OCI-LY3 (cell line): ENCODE measurements at regions not wholly inside any gene's neighbourhood (a gene's known extent, or its start where the extent isn't known, plus 50 kb on each side); places are given as distances from the start of the nearest gene placed in this dataset.

Experiments used
- H2AFZ ChIP-seq: fragments of 200-600, 300-600 bp; shearing (Covaris generic); 2 replicates; pipeline ENCODE4 v1.6.0; 2014; ENCODE audit warnings: antibody characterized with exemption, low read depth, low read length
- H3K27ac ChIP-seq: fragments of 200-600, 300-600 bp; sonication (generic); 2 replicates; pipeline ENCODE4 v1.5.1; 2014; ENCODE audit warnings: mild to moderate bottlenecking, low read length, moderate library complexity, mixed read lengths
- H3K27me3 ChIP-seq: fragments of 200-600, 300-600 bp; sonication (generic); 2 replicates; pipeline ENCODE4 v1.6.1; 2014; ENCODE audit warnings: low read depth, low read length, mixed read lengths
- H3K36me3 ChIP-seq: fragments of 200-600, 300-600 bp; sonication (generic); replicated peaks from 2 replicates; pipeline ENCODE3; 2014; ENCODE audit warnings: low read depth, low read length, mixed read lengths
- H3K4me1 ChIP-seq: fragments of 300-600, 200-600 bp; sonication (generic); 2 replicates; pipeline ENCODE4 v1.6.1; 2014; ENCODE audit warnings: low read length, mixed read lengths
- H3K4me2 ChIP-seq: fragments of 200-600, 300-600 bp; sonication (generic); 2 replicates; pipeline ENCODE4 v1.6.1; 2014; ENCODE audit warnings: low read length, mixed read lengths
- H3K4me3 ChIP-seq: fragments of 300-600, 200-600 bp; sonication (generic); 2 replicates; pipeline ENCODE4 v1.5.1; 2014; ENCODE audit warnings: antibody characterized with exemption, mild to moderate bottlenecking, low read length, moderate library complexity
- H3K79me2 ChIP-seq: fragments of 300-600, 200-600 bp; shearing (Covaris generic); 2 replicates; pipeline ENCODE4 v1.6.1; 2014; ENCODE audit warnings: mild to moderate bottlenecking, low read length, mixed read lengths
- H3K9ac ChIP-seq: fragments of 300-600, 200-600 bp; shearing (Covaris generic); 2 replicates; pipeline ENCODE4 v1.6.0; 2014; ENCODE audit warnings: mild to moderate bottlenecking, low read length, moderate library complexity
- H3K9me3 ChIP-seq: fragments of 200-600, 300-600 bp; shearing (Covaris generic); 2 replicates; pipeline ENCODE4 v1.6.1; 2014; ENCODE audit warnings: low read length, mixed read lengths; ENCODE audit not compliant: insufficient read depth
- H4K20me1 ChIP-seq: fragments of 200-600, 300-600 bp; sonication (generic); 2 replicates; pipeline ENCODE4 v1.6.1; 2016; ENCODE audit warnings: low read length, mixed read lengths; ENCODE audit not compliant: insufficient read depth
- EZH2phosphoT487 ChIP-seq: fragments of 200-600 bp; shearing (Covaris generic); IDR thresholded peaks from 2 replicates; pipeline ENCODE4 v1.6.1; 2018; ENCODE audit warnings: antibody characterized with exemption, mixed run types, low read depth
- TF ChIP-seq, protein P1 (sequence below): fragments of 200-600, 300-600 bp; sonication (generic); IDR thresholded peaks from 2 replicates; pipeline ENCODE4 v1.5.1; 2014; ENCODE audit warnings: antibody characterized with exemption, low read length, low read depth

DNA sequence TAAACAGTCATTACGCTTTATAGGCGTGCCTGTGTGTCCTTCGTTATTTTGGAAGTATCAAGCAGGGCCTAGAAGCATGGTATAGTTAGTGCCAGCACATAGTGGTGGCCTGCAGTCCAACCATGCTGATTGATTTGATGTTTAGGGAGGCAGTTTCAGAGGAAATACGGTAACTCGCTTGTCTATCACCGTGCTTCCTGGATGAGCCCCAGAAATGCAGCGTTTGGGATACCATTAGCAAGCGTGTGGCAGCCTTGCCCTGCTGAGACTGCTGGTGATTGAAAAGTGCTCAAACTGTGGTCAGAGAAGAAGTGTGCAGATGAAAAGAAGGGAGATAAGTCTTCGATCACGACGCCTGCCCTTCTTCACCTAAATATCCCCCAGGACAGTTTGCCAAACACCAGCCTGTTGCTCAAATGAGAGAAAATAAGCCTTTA lies 158.4 kb downstream of the CHIC2 start:
- Histone ChIP-seq H2AFZ (peak overlapping the region; percentile 79), H3K9ac (peak overlapping the region; percentile 23; the same call in 1 of the 2 replicates), H3K4me1 (peaks cover 8% of the 10 kb centered on the region; the same call in 1 of the 2 replicates), H3K27ac (no peak overlapping the region), H3K27me3 (peaks cover 10% of the 10 kb centered on the region), H3K79me2 (no peaks in the 10 kb centered on the region), H4K20me1 (no peaks in the 10 kb centered on the region), H3K4me3 (peak overlapping the region; percentile 73), H3K36me3 (no peaks in the 10 kb centered on the region), H3K4me2 (peak overlapping the region; percentile 73), H3K9me3 (no peaks in the 10 kb centered on the region)
- no peak for TF ChIP-seq EZH2phosphoT487
- TF ChIP-seq, protein P1, sequence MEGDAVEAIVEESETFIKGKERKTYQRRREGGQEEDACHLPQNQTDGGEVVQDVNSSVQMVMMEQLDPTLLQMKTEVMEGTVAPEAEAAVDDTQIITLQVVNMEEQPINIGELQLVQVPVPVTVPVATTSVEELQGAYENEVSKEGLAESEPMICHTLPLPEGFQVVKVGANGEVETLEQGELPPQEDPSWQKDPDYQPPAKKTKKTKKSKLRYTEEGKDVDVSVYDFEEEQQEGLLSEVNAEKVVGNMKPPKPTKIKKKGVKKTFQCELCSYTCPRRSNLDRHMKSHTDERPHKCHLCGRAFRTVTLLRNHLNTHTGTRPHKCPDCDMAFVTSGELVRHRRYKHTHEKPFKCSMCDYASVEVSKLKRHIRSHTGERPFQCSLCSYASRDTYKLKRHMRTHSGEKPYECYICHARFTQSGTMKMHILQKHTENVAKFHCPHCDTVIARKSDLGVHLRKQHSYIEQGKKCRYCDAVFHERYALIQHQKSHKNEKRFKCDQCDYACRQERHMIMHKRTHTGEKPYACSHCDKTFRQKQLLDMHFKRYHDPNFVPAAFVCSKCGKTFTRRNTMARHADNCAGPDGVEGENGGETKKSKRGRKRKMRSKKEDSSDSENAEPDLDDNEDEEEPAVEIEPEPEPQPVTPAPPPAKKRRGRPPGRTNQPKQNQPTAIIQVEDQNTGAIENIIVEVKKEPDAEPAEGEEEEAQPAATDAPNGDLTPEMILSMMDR: no peak

DNA sequence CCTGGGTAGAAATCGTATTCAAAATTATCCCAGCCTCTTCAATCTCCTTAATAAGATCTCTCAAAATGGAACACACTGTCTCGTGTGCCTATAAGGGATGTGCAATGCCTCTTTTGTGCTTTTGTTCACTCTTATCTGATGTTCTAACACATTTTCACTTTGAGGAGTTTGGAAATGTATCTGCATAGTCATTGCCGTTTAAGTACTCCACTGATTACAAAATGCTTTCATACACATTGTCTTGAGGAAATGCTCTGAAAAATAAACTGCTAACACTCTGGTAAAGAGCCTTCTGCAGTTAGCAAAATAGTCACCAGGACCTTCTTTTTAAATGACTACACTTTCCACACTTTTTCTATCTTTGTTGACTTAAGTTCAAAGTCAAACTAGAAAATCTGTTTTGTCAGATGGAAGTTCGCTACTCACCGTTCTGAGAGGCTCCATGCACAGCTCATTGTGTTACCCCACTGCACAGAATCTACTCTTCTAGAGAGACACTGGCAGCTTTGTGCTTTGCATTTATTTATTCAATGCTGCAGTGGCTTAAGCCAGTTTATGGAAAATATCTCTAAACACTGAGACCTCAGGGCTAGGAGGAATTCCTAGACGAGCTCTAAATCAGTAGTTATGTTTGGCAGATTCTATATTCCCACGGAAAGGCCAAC lies 159.0 kb downstream of the CHIC2 start:
- Histone ChIP-seq H3K4me2 (peak overlapping the region; percentile 73), H3K9me3 (no peaks in the 10 kb centered on the region), H3K27ac (no peak overlapping the region), H3K36me3 (no peaks in the 10 kb centered on the region), H3K4me1 (peaks cover 8% of the 10 kb centered on the region; the same call in 1 of the 2 replicates), H3K9ac (no peak overlapping the region), H2AFZ (peak overlapping the region; percentile 79; the same call in 1 of the 2 replicates), H4K20me1 (no peaks in the 10 kb centered on the region), H3K79me2 (no peaks in the 10 kb centered on the region), H3K4me3 (peak overlapping the region; percentile 73; the same call in 1 of the 2 replicates), H3K27me3 (peaks cover 10% of the 10 kb centered on the region)
- no peak for TF ChIP-seq EZH2phosphoT487
- TF ChIP-seq, protein P1: no peak

DNA sequence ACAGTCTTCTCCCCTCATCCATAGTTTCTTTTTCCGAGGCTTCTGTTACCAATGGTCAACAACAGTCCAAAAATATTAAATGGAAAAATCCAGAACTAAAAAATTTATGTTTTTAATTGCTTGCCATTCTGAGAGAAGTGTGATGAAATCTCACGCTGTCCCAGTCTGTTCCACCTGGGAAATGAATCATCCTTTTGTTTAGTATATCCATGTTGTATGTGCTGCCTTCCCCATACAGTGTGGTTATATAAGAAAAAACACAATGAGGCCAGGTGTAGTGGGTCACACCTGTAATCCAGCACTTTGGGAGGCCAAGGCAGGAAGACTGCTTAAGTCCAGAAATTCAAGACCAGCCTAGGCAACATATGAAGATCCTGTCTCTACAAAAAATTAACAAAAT lies 161.6 kb downstream of the CHIC2 start:
- Histone ChIP-seq H3K4me2 (no peak overlapping the region), H4K20me1 (no peaks in the 10 kb centered on the region)

DNA sequence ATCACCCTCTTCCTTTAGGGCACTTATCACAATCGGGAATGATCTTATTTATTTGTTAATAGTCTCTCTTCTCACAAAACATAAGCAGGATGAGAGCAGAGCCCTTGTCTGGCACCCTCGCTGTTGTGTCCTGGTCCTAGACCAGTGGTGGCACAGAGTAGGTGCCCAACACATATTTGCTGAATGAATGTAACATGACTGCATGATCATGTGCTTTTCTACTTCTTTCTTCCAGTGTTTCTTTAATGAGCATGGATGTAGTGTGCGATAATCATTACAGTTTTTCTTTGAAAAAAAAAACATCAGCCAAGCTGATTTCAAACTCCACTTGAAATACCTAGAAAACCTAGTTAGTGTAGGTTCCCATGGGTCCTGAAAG lies 164.1 kb downstream of the CHIC2 start:
- H3K27ac ChIP-seq: no peak overlapping the region
- no peaks in the 10 kb centered on the region for H3K27me3 ChIP-seq
- TF ChIP-seq, protein P1: no peak
- no peak for TF ChIP-seq EZH2phosphoT487
- no peak overlapping the region for H2AFZ ChIP-seq
- H3K4me3 ChIP-seq: no peak overlapping the region
- no peaks in the 10 kb centered on the region for H3K9me3 ChIP-seq
- no peaks in the 10 kb centered on the region for H4K20me1 ChIP-seq
- no peaks in the 10 kb centered on the region for H3K4me1 ChIP-seq
- no peak overlapping the region for H3K9ac ChIP-seq
- no peaks in the 10 kb centered on the region for H3K36me3 ChIP-seq
- no peaks in the 10 kb centered on the region for H3K79me2 ChIP-seq
- H3K4me2 ChIP-seq: no peak overlapping the region

More for the DNA sequence above, 161.6 kb downstream of the CHIC2 start:
- H3K27ac ChIP-seq: no peak overlapping the region
- no peaks in the 10 kb centered on the region for H3K9me3 ChIP-seq
- H3K9ac ChIP-seq: no peak overlapping the region
- peaks cover 9% of the 10 kb centered on the region; the same call in 1 of the 2 replicates for H3K27me3 ChIP-seq
- no peak overlapping the region for H3K4me3 ChIP-seq
- no peak for TF ChIP-seq EZH2phosphoT487
- TF ChIP-seq, protein P1: no peak
- no peaks in the 10 kb centered on the region for H3K36me3 ChIP-seq
- 0 out of 2 replicates have a peak, but pooled peaks cover 5% of the 10 kb centered on the region for H3K4me1 ChIP-seq
- H3K79me2 ChIP-seq: no peaks in the 10 kb centered on the region
- no peak overlapping the region for H2AFZ ChIP-seq
